ENCODE measurements at regions not wholly inside any gene's neighbourhood (a gene's known extent, or its start where the extent isn't known, plus 50 kb on each side); places are given as distances from the start of the nearest gene placed in this dataset.
"Not testable (repeated sequence)": the region's sequence is repeated elsewhere in the genome, so short reads cannot be mapped to it uniquely, and the experiment has no call there.

GRCh38 chrX:96597847-96598246 is 86.8 kb upstream of the DIAPH2 start:
- TF ChIP-seq, protein P1, sequence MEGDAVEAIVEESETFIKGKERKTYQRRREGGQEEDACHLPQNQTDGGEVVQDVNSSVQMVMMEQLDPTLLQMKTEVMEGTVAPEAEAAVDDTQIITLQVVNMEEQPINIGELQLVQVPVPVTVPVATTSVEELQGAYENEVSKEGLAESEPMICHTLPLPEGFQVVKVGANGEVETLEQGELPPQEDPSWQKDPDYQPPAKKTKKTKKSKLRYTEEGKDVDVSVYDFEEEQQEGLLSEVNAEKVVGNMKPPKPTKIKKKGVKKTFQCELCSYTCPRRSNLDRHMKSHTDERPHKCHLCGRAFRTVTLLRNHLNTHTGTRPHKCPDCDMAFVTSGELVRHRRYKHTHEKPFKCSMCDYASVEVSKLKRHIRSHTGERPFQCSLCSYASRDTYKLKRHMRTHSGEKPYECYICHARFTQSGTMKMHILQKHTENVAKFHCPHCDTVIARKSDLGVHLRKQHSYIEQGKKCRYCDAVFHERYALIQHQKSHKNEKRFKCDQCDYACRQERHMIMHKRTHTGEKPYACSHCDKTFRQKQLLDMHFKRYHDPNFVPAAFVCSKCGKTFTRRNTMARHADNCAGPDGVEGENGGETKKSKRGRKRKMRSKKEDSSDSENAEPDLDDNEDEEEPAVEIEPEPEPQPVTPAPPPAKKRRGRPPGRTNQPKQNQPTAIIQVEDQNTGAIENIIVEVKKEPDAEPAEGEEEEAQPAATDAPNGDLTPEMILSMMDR (IDR thresholded peaks at IDR 0.05): not testable (repeated sequence)
- TF ChIP-seq POLR2A, EP300, POLR2AphosphoS5 (IDR thresholded peaks at IDR 0.05): not testable (repeated sequence)
